ENCODE measurements at regions not wholly inside any gene's neighbourhood (a gene's known extent, or its start where the extent isn't known, plus 50 kb on each side); places are given as distances from the start of the nearest gene placed in this dataset.

DNA sequence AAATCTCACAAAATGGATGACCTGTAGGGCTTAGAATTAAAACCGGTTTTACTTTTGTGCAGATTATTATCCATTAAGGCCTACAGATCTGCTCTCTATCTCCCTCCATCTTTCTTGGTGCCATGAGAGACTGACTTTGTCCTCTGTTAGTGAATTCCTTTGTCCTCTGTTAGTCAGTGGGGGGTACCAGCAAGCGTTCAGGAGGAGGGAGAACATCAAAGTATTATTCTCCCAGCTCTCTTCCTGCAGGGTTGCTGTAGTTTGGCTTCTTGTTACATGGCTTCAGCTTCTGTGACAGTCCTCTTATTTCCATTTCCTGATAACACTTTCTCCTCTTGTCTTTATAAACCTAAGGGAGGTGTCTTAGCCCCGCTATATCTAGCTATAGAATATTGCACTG, 850.5 kb upstream of the SEMA6A start:
- no peak overlapping the region for H3K4me2 ChIP-seq (ENCODE audit: low read length)
- H3K79me2 ChIP-seq (ENCODE audit: insufficient read depth, low read depth, low read length), result no peaks in the 10 kb centered on the region
- DNase-seq (ENCODE audit: low spot score), result no peak
- H2AFZ ChIP-seq (ENCODE audit: low read length), result no peak overlapping the region
- no peaks in the 10 kb centered on the region for H4K20me1 ChIP-seq (ENCODE audit: insufficient read depth, low read length)
- H3K9me2 ChIP-seq (ENCODE audit: insufficient read depth, low read length), result no peaks in the 10 kb centered on the region
- no peaks in the 10 kb centered on the region for H3K36me3 ChIP-seq (ENCODE audit: insufficient read depth, low read length)
- no peaks in the 10 kb centered on the region for H3K4me1 ChIP-seq (ENCODE audit: insufficient read depth, low read length, poor library complexity, severe bottlenecking)
- no TSS peak for BruUV-seq (replicated peaks)
- H3K27ac ChIP-seq (ENCODE audit: low read depth, low read length, poor library complexity, severe bottlenecking), result no peak overlapping the region
- ChIA-PET CTCF (ENCODE audit: unreplicated experiment) (no interaction called here), POLR2A (interaction anchor here (0.6 to 0.8 kb wide), 2 partner anchors 16 to 599 kb away, joined by 3 to 6 read pairs; no protein-coding TSS in a partner anchor)
- no peak for TF ChIP-seq EZH2phosphoT487 (IDR thresholded peaks at IDR 0.05; ENCODE audit: borderline replicate concordance, low read depth, low read length)
- H3K4me3 ChIP-seq (ENCODE audit: low read depth, low read length, poor library complexity, severe bottlenecking), result no peak overlapping the region
- H3K9me3 ChIP-seq (ENCODE audit: low read length), result no peaks in the 10 kb centered on the region
- intact Hi-C loops (cut with micrococcal nuclease; ENCODE audit: unreplicated experiment), result no loop called here

DNA sequence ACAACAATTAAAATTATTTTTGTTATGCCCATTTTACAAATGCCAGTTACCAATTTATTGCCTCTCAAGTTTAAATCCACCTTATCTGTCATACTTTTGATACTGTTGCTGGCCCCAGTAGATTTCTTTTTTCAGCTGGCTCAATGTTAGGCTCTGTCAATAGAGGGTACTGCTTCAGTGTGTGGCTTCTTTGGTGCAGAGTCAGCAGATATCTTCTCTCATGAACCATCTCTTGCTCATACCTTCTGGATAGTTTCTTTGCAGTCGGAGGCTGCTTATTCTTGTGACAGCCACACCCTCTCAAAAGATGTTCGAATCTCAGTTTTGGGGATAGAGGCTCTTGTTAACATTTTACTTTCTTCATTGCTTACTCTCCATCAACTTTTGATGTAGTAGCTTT, 849.9 kb upstream of the SEMA6A start:
- POLR2A ChIA-PET, result interaction anchor here (0.6 to 0.8 kb wide), 2 partner anchors 14 to 15 kb away, joined by 3 read pairs; no protein-coding TSS in a partner anchor
- Histone ChIP-seq H3K36me3 (ENCODE audit: insufficient read depth, low read length) (no peaks in the 10 kb centered on the region), H3K9me3 (ENCODE audit: low read length) (no peaks in the 10 kb centered on the region), H3K9me2 (ENCODE audit: insufficient read depth, low read length) (no peaks in the 10 kb centered on the region), H3K4me2 (ENCODE audit: low read length) (no peak overlapping the region), H3K4me1 (ENCODE audit: insufficient read depth, low read length, poor library complexity, severe bottlenecking) (no peaks in the 10 kb centered on the region), H3K4me3 (ENCODE audit: low read depth, low read length, poor library complexity, severe bottlenecking) (no peak overlapping the region), H2AFZ (ENCODE audit: low read length) (no peak overlapping the region), H4K20me1 (ENCODE audit: insufficient read depth, low read length) (no peaks in the 10 kb centered on the region), H3K27ac (ENCODE audit: low read depth, low read length, poor library complexity, severe bottlenecking) (no peak overlapping the region), H3K79me2 (ENCODE audit: insufficient read depth, low read depth, low read length) (no peaks in the 10 kb centered on the region)
- intact Hi-C loops (cut with micrococcal nuclease; ENCODE audit: unreplicated experiment), result no loop called here
- BruUV-seq (replicated peaks), result no TSS peak
- CTCF ChIA-PET (ENCODE audit: unreplicated experiment), result no interaction called here
- DNase-seq (ENCODE audit: low spot score), result no peak
- no peak for TF ChIP-seq EZH2phosphoT487 (IDR thresholded peaks at IDR 0.05; ENCODE audit: borderline replicate concordance, low read depth, low read length)
- TF ChIP-seq, protein P1, sequence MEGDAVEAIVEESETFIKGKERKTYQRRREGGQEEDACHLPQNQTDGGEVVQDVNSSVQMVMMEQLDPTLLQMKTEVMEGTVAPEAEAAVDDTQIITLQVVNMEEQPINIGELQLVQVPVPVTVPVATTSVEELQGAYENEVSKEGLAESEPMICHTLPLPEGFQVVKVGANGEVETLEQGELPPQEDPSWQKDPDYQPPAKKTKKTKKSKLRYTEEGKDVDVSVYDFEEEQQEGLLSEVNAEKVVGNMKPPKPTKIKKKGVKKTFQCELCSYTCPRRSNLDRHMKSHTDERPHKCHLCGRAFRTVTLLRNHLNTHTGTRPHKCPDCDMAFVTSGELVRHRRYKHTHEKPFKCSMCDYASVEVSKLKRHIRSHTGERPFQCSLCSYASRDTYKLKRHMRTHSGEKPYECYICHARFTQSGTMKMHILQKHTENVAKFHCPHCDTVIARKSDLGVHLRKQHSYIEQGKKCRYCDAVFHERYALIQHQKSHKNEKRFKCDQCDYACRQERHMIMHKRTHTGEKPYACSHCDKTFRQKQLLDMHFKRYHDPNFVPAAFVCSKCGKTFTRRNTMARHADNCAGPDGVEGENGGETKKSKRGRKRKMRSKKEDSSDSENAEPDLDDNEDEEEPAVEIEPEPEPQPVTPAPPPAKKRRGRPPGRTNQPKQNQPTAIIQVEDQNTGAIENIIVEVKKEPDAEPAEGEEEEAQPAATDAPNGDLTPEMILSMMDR (conservative IDR thresholded peaks at IDR 0.05; ENCODE audit: low read length), result no peak

DNA sequence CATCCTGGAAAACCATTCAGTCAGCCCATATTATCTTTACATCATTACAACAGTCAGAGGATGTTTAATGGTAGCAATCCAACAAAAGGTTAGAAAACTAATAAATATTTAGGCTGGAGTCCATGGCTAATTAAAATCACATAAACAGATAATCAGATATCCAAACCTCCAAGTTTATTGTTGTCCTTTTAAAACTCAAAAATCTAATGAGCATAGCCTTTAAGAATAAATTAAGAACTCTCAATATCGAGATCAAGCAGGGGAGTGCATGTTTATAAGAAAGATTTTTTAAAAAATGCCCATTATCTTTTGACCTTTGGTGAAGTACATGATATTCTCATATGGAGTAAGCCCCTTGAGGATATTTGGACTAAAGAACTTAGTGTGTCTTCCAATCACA, 842.9 kb upstream of the SEMA6A start:
- H3K9me3 ChIP-seq (ENCODE audit: low read length), result no peaks in the 10 kb centered on the region
- no TSS peak for BruUV-seq (replicated peaks)
- no peak for TF ChIP-seq EZH2phosphoT487 (IDR thresholded peaks at IDR 0.05; ENCODE audit: borderline replicate concordance, low read depth, low read length)
- TF ChIP-seq, protein P1 (conservative IDR thresholded peaks at IDR 0.05; ENCODE audit: low read length), result no peak
- no peak for DNase-seq (ENCODE audit: low spot score)
- H3K4me3 ChIP-seq (ENCODE audit: low read depth, low read length, poor library complexity, severe bottlenecking), result no peak overlapping the region
- H3K36me3 ChIP-seq (ENCODE audit: insufficient read depth, low read length), result no peaks in the 10 kb centered on the region
- no peaks in the 10 kb centered on the region for H3K4me1 ChIP-seq (ENCODE audit: insufficient read depth, low read length, poor library complexity, severe bottlenecking)
- intact Hi-C loops (cut with micrococcal nuclease; ENCODE audit: unreplicated experiment), result no loop called here
- H3K27ac ChIP-seq (ENCODE audit: low read depth, low read length, poor library complexity, severe bottlenecking), result no peak overlapping the region
- CTCF ChIA-PET (ENCODE audit: unreplicated experiment), result no interaction called here
- POLR2A ChIA-PET, result no interaction called here
- H4K20me1 ChIP-seq (ENCODE audit: insufficient read depth, low read length), result no peaks in the 10 kb centered on the region
- H2AFZ ChIP-seq (ENCODE audit: low read length), result no peak overlapping the region
- H3K79me2 ChIP-seq (ENCODE audit: insufficient read depth, low read depth, low read length), result no peaks in the 10 kb centered on the region
- no peak overlapping the region for H3K4me2 ChIP-seq (ENCODE audit: low read length)
- H3K9me2 ChIP-seq (ENCODE audit: insufficient read depth, low read length), result no peaks in the 10 kb centered on the region
